ENCODE measurements at regions not wholly inside any gene's neighbourhood (a gene's known extent, or its start where the extent isn't known, plus 50 kb on each side); places are given as distances from the start of the nearest gene placed in this dataset.

DNA sequence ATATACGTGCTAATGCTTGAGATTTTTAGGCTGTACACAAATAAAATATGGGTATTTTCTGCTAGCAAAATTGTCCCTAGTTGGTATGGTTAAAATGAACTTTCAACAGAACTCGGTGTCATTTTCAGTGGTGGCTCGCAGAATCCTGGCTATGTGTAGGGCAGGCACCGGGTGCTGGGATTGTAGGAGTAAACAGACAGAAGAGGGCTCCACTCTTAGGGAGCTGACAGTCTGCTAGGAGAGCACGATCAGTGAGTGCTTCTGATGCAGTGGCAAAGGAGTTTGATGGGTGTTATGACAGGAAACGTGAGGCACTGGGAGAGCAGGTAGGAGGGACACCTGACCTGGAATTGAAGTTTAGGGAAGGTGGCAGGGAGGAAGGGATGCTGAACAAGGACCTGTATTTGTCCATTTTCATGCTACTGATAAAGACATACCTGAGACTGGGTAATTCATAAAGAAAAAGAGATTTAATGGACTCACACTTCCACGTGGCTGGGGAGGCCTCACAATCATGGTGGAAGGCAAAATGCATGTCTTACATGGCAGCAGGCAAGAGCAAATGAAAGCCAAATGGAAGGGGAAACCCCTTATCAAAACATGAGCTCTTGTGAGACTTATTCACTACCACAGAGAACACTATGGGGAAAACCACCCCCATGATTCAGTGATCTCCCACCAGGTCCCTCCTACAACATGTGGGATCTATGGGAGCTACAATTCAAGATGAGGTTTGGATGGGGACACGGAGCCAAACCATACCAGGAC lies 105.4 kb upstream of the LCLAT1 start:
- DNase-seq, result no peak

DNA sequence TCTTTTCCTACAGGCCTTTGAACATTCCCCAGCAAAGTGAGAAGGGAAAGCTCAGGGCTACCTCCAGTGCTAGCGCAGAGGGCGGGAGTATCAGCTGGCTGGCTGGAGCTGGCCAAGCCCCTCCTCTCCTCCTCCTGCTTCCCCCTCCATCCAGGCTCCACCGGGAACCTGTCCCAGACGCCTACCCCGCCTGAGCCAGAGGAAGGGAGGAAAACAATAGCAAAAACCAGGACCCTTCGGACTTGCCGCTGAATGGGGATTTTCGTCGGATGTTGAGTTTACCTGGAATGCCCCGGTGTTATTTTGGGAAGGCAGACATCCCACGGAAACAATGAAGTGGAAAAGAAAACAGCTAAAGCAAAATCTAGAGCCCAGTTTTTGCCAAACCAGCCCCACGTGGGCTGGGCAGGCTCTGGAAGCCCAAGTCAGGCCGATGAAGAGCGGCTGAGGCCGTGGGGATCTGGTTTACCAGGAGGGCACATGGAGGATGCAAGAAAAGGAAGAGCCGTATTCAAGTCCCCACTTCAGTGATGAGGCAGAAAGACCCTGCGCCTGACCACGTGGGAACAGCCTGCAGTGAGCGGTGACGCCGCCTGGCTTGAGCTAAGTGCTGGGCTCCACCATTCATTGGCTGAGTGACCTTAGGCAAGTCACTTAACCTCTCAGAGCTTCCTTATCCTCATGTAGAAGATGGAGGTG lies 100.4 kb upstream of the LCLAT1 start:
- DNase-seq, result peak; percentile 65

DNA sequence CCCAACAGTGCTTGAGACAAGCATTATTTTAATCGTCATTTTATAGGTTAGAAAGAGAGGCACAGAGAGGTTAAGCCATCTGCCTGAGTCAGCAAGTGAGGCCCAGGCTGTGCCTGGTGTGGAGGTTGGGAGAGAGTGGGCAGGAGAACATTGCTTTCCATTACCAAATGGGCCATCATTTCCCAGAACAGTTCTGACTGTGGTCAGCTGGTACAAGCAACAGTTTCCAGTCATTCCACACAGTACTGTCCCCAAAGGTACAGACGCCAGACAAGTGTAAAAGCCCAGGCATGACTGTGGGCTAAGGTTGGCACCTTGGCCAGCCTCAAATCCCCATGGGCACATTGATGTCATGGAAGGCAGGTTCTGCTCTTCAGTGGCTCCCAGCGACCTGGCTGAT lies 98.2 kb upstream of the LCLAT1 start:
- no peak for DNase-seq

DNA sequence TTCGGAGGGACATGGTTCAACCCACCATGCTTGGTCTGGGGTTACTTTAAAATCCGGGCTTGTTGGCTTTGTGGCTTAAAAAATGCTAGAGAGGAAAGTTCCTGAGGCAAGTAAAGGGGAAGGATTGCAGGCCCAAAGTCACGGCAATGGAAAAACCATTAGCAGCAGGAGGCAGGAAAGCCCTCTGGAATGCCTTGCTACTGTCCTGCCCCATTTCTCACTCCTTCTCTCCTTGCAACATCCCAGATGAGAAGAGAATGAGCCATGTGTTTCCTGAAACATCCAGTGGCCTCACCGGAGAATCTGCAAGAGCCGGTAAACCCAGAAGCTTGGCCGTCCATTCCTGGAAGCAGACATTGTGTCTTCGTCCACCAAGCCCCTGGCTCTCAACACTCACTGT lies 97.4 kb upstream of the LCLAT1 start:
- DNase-seq, result no peak

DNA sequence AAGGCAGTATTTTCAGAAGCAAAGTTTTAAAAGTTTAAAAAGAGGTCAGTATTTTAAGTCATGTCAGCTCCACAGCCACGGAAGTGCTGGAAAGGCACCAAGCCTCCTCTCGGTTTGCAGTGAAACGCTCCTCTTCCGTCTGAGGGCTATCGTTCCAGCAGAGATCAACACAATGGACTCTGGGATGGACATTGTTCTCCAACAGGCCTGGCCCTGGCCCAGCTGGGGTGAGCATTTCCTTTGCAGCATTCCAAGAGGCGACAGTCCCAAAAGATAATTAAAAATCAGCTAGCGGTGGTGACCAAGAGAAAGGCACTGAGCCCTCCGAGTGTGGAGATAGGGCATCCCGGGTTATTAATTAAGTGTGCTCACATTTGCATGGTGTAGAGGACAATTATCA lies 95.9 kb upstream of the LCLAT1 start:
- peak; percentile 49 for DNase-seq

DNA sequence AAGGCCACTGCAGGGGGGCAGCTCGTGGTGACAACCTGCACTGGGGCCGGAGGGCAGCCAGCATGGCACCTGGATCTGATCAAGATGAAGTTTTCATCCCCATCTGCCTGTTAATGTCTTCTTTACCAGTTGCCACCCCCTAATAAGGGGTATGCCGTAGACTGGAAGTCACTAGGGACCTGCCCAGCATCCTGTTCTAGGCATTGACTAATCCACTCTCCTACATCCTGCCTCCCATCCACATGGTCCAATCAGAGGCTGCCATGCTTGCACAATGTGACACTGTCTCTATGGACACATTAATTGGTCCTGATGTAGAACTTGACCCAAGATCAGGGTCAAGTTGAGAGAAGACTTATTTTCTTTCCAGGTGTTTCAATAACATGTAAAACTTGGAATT lies 95.1 kb upstream of the LCLAT1 start:
- DNase-seq, result no peak

DNA sequence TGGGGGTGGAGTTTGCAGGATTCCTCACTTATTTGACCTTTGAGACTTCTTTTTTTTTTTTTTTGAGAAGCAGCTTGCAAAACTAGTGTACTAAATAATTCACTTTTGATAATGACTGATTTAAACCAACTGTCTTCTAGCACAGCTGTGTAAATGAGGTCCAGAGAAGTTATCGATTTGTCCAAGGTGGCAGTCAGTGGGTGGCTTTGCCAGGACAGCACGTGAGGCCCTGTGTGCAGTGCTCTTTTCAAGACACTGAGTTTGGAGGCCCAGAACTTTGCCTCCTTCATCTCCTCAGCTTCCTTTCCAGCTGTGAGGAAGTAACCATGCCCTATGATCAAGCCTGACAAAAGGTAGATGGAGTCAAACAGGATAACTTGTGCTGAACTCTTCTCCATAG lies 92.9 kb upstream of the LCLAT1 start:
- DNase-seq, result no peak

DNA sequence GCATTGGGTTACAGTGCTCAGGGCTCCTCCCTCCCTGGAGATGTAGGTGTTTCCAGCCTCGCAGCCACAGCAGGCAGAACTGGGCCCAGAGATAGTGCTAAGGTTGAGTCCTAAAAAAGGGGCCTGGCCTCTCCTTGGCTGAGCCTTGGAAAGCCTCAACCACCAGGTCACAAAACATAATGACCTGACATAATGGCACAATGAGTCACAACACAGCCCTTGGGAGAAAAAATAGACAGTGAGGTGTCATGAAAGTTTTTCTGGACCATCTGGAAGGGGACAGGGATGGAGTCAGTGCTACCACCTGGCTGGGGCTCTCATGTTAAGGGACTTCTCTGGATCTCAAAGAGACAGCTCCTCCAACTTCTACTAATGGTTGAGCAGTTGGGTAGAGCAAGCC lies 92.4 kb upstream of the LCLAT1 start:
- no peak for DNase-seq

DNA sequence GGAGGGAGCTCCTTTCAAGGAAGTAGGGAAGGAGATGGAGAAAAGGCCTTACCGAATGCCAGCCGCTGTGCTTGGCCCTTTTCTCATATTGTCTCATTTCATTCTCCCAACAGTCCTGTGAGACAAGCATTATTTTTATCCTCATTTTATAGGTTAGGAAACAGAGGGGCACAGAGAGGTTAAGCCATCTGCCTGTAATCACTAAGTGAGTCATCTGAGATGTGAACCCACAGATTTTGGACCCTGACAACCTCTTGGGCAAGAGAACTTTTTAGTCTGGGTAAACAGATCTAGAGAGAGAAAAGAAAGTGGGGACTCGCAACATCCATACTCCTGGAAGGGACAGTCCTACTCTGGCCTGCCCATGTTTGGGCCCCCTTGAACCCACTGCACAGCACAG lies 91.7 kb upstream of the LCLAT1 start:
- DNase-seq, result no peak

DNA sequence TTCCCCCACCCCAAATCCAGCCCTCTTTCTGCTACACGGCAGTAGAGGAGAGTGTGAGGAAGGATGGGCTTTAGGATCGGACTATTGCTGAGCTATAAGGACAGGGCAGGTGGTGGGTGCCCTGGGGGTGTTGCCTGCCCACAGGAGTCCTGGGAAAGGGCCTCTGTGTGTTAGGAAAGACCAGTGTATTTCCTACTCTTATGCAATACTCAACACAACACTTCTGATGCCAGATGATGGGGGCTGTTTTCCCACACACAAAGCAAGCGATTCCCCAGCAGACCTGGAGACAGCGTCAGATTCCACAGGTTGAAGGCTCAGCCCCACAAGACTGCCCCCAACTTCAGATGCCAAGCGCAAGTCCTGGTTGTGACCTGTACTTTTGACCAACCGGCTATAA lies 91.0 kb upstream of the LCLAT1 start:
- no peak for DNase-seq

DNA sequence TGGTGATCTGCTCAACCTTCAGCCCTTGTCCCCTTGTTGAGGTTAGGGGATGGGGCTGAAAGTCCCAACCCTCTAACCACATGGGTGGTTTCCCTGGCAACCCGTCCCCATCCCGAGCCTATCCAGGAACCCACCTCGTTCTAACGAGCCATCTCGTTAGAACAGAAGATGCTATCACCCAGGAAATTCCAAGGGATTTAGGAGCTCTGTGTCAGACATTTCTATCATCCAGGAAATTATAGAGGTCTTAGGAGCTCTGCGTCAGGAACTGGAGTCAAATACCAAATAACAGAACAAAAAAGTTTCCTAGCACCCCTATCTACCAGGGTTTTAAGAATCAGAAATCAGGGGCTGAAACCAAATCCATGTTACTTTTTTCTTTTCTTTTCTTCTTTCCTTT lies 90.3 kb upstream of the LCLAT1 start:
- DNase-seq, result no peak

DNA sequence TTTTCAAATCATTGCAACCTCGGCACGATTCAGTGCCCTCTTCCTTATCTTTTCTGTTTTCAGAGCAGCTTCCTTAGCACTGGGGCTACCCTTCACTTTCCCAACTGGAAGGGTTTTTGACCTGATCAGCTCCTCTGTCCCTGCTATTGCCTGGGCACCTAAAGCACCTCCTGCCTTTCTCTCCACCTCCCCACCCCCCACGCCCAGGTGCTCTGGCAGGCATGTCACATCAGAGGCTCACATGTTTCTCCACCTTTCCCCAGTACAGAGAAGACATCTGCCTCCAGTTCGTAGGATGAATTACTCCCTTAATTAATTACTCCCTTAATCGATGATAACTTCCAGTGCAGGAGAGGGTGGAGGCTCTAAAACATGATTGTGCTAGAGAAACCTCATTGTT lies 88.7 kb upstream of the LCLAT1 start:
- DNase-seq, result no peak

DNA sequence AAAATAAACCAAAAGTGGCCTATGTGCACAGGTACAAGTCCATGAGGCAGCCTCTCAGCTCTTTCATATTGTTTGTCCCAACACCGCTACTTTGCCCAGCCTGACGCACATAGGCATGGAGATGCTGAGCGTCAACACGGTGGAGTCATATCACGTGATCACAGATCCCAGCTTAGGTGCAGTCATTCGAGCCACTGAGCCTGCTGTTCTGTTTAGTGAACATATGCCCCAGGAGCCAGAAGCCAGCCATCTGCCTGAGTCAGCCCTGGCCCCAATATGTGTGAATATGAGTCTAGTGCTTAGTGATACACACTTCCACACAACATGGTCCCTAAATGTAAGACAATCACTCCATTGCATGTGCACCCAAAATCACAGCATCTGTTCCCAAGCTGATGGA lies 88.2 kb upstream of the LCLAT1 start:
- no peak for DNase-seq

DNA sequence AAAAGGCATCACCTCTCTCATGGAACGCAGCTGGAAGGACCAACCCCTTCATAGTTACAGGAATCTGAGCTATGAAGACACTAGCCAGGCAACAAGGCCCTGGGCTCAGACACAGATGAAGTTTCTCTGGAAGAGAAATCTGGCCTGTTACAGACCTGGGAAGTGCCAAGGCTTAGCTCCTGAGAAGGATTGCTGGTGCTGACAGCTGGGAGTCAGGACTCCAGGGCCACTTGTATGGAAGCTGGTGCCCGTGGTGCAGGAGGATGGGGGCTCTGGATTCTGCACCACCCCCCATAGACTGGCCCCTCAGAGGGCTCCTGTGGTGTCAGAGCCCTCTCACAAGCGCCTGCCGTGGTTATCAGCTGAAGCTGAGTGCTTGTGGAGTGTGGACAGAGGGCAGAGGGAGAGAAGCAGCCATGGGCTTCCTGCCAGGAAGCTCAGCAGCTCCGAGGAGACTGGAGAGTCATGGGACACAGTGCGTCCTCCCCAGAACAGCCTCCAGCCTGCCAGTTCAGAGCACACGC lies 87.3 kb upstream of the LCLAT1 start:
- DNase-seq, result no peak

DNA sequence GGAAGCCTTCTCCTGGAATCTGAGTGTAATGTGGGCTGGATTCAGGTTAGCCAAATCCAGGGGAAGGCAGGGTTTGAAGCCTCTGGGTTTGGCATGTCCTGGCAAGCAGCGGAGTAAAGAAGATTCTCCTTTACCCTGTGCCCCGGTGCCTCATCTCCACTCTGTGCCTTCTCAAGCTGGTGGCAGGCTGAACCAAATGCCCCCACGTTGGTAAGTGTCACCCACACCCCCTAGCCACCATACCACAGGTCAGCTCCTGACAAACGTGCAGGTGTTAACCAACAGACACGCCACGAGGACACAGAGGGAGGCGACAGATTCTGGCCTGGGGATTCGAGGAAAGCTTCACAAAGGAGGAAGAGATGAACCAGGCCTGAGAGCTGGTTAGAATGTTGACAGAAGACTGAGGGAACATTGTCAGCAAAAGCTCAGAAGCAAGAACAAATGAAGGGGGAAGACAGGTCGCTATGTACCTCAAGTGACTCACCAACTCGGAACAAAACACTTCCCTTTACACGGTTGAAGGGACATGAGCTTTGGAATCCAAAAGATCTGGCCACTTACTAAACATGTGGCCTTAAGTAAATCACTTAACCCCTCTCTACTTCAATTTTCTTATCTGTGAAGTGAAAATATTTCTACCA lies 85.2 kb upstream of the LCLAT1 start:
- no peak for DNase-seq

DNA sequence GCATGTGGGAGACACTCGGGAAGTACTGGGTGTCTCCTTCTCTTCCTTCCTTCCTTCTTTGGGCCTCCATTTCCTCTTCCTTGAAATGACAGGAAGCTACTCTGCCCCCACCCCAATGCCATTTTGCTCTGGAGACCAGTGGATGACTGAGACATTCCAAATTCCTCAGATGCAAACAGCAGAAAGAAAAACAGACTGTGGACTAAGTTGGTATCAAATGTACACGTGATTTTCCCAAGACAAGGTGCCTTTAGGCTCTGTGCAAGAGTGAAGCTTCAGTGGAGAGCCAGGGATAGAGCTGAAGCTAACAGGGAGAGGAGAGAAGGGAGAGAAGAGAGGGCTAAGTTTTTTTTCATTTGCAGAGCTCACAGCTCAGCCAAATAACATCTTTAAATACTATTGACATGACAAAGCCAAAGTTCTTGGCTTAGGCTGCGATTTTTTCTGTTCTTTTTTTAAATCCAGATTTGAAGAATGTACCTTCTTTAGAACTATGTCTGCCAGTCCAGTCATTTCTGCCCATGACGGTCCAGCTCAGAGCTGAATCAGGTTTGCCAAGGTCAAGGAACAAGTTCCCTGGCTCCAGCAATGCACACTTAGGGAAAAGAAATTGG lies 84.5 kb upstream of the LCLAT1 start:
- no peak for DNase-seq

DNA sequence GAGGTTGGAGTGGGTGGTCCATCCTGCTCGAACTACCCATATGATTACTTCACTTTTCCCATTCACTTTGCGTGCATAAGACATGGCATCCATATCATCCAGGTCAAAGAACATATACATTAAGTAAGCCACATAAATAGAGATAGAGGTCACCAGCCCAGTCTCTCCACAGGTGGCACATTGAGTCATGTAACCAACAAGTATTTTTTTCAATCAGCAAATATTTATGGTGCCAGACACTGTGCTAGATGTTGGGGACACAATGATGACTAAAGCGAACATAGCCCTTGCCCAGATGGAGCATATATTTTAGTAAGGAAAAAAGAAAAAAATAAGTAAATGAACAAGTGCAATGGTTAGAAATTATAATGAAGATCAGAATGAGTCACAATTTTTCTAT lies 83.6 kb upstream of the LCLAT1 start:
- DNase-seq, result no peak

DNA sequence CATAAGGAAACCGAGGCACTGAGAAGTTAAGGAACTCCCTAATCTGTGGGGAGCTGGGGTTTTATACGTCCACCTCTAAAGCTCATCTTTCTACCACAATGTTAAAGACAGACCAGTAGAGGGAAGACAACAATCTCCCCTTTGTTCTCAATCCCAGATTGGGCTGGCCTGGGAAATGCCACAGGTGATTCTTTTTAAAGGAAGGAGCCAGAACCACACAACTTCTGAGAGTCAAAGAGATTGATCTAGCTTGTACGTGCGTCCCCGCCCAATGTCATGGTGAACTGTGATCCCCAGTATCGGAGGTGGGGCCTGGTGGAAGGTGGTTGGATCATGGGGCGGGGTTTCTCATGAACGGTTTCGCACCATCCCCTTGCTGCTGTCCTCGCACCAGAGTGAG lies 81.8 kb upstream of the LCLAT1 start:
- no peak for DNase-seq

DNA sequence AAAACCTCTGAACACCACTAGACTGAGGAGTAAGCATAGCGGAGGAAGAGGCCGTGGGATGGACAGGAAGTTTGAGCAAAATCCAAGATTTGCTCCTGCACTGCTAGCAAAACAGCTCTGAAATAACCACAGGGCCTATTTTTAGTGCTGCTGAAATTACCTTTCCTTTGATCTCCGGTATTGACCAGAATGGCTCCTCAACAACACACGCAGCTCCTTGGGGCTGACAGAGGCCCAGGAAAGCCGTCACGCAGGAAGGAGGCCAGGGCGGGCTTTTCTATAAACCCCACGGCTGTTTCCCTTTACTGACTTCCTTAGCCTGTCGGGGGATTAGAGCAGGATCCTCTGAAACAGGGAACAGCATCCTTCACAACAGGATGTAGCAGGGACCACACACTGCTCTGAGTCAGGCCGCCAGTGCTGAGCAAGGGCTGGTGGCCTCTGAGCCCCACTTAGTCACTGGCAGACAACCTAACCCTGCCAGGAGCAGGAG lies 80.8 kb upstream of the LCLAT1 start:
- DNase-seq, result no peak

DNA sequence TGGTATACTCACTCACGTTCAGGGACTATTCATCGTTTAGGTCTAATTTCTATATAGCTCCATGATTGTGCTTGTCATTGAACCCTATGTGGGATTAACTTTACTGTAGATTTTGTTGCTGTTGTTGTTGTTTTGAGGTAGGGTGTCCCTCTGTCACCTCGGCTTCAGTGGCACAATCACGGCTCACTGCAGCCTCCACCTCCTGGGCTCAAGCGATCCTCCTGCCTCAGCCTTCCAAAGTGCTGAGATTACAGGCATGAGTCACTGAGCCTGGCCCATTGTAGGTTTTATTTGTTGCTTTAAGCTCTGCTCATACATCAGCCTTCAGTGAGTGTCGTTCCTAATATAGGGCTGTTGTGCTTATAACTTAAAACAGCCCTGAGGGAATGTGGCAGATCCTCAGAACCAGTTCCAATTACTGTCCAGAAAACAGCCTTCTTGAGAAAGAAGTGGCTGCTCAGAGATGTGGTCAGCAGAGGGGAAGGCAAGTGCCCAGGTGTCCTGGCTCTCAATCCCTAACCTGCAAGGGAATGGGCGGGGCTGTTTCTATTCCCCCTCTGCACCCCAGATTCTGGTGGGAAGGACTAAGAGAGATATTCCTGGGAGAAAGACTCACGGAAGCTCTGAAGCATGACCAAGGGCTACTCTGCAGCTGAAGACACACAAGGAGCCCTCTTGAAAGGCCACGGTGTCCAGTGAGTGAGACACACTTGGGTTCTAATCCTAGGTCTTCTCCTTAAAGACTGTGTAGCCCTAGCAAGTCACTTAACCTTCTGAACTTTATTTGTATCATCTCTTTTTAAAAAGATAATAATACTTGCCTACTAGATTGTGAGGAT lies 79.6 kb upstream of the LCLAT1 start:
- no peak for DNase-seq

DNA sequence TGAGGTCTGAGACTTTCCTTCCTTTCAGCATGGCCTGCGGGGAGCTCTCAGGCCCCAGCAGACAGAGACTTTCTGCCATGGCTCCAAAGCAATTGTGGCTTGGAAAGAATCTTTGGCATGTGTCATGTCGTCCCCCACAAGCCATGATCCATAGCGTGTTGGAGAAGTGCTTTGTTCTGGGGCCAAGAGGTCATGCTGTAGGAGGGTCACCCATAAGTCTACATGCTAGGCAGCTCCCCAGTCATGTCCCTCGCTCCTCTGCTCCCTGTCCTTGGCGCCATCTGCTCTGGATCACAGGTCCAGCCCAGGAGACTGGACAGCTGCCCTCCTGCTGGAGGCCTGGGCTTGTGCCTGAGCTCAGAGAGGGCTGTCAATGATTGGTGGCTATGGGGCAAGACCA lies 78.8 kb upstream of the LCLAT1 start:
- no peak for DNase-seq

Measured in muscle of arm (tissue), 1 donor.